Fibroblast of skin of right quadriceps (primary cell): ENCODE measurements at regions not wholly inside any gene's neighbourhood (a gene's known extent, or its start where the extent isn't known, plus 50 kb on each side); places are given as distances from the start of the nearest gene placed in this dataset.
"Not testable (repeated sequence)": the region's sequence is repeated elsewhere in the genome, so short reads cannot be mapped to it uniquely, and the experiment has no call there.

ENCODE experiments used
- DNase-seq: peaks from one replicate; pipeline ENCODE4 v3.0.0-alpha.2; 2013

DNA sequence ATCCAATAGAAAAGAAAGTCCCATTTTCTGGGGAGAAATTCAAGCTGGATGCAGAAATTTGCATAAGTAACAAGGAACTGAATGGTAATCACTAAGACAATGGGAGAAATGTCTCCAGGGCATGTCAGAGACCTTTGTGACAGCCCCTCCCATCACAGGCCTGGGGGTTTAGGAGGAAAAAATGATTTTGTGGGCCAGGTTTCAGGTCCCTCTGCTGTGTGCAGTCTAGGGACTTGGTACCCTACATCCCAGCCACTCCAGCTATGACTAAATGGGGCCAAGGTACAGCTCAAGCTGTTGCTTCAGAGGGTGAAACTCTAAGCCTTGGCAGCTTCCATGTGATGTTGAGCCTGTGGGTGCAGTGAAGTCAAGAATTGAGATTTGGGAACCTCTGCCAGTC lies 695.5 kb upstream of the MIR17HG start:
- no peak for DNase-seq

DNA sequence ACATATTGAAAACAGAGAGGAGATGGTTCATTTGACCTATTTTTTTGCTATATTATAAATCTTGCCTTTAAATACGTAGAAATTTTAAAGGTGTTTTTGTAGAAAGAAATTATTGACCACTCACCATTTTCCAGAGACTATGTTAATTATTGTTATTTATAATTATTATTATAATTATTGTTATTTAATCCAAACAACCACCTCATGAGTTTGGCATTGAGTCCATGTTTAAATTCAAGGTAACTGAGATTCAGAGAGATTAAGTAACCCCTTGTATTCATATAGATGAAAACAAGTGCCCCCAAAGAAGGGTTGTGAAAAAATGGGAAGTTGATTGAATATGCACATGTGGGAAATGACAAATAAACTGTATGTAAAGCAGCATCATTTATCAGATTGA lies 692.5 kb upstream of the MIR17HG start:
- DNase-seq: no peak

DNA sequence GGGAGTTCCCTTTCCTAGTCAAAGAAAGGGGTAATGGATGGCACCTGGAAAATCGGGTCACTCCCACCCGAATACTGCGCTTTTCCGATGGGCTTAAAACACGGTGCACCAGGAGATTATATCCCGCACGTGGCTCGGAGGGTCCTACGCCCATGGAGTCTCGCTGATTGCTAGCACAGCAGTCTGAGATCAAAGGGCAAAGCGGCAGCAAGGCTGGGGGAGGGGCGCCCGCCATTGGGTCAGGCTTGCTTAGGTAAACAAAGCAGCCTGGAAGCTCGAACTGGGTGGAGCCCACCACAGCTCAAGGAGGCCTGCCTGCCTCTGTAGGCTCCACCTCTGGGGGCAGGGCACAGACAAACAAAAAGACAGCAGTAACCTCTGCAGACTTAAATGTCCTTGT lies 683.3 kb upstream of the MIR17HG start:
- DNase-seq: not testable (repeated sequence)

DNA sequence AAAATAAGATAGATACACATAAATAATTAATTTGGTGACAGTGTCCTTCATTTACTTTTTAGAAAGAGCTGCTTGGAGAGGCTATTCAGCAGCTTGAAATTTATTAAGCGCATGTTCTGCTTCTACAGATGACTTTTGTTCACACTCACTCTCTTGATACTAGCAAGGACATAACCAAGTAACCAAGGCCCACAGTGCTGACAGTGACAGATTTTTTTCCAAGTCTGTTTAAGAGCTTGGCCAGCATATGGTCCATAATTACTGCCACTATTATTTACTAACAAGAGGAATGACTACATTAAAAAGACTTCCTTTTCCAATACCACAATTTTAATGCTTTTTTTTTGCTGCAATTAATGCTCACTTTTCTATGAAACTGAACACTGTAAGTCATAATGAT lies 673.7 kb upstream of the MIR17HG start:
- DNase-seq: no peak

DNA sequence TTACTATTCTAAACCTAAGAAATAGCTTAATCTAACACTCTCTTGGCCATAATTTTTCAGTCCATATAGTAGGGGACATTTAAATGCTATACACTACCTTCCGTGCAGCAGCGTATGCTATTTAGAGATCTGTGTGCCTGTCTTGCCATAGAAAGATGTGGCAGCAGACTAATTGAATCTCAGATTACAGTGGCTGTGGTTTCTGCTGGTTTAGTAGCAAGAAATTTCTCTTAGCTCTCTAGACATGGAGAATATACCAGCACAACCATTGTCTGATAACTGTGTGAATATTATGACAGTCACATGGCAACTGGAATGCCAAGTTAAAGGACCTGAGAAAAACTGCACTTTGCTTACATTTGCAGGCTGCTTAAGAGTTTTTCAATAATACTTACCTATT lies 672.4 kb upstream of the MIR17HG start:
- DNase-seq: no peak

DNA sequence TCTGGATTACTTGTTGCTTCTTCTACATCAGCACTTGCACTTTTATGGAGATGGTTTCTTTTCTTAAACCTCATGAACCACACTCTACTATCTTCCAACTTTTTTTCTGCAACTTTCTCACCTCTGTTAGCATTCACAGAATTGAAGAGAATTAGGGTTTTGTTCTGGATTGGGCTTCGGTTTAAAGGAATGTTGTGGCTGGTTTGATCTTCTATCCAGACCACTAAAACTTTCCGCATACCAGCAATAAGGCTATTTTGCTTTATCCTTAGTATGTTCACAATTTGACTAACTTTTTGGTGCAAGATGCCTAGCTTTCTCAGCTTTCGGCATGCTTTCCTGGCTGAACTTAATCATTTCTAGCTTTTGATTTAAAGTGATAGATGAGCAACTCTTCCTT lies 666.7 kb upstream of the MIR17HG start:
- DNase-seq: no peak

DNA sequence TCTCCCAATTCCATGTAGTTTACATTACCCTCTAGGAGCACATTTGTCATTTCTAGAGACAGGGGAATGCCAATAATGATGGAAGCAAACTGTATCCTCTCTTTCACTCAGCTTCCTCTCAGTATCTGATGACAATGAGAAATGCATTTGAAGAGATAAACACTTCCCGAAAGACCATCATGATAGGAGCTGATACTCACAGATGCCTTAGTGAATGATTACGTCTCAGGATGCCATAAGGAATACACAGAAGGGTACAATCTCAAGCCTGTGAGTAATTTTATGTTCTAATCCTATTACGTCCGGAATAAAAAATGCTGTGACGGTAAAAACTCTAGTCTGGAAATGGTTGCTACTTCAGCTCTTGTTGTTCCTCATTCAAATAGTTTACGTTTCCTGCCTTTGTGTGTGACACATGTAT lies 663.8 kb upstream of the MIR17HG start:
- peak; percentile 72 for DNase-seq

DNA sequence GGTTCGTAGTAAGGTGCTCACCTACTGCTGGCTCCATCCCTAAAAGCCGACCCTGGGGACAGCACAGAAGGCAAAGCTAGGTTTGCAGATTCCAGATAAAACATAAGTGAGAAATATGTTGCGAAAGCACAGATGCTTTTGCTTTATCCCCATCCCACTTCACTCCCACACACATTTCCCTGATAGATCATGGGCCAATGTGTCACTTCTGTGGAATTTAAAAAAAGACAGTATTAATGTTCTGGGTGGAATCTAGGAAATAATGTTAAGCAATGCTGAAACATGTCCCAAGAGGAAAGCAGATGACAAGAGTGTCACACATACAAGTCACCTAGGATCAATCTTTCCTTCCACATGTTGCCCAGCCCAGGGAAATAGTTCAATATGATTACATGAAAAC lies 661.0 kb upstream of the MIR17HG start:
- peak; percentile 84 for DNase-seq

DNA sequence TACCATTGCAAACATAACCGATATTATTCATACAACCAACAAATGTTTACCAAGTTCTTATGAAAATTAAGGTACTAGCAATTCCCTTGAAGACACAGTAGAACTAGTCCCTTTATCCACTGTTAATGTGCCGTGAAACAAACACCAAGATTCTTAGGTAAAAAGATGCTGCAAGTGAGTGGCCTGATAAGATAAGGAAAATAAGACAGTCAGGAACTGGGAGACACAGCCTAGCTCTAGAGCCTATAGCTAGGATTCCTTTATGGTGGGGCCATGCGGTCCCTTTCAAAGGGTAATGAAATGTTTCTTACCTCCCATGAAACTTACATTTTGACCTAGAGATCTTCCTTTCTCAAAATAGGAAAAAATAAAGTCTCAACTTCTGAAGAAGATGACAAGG lies 658.4 kb upstream of the MIR17HG start:
- no peak for DNase-seq

DNA sequence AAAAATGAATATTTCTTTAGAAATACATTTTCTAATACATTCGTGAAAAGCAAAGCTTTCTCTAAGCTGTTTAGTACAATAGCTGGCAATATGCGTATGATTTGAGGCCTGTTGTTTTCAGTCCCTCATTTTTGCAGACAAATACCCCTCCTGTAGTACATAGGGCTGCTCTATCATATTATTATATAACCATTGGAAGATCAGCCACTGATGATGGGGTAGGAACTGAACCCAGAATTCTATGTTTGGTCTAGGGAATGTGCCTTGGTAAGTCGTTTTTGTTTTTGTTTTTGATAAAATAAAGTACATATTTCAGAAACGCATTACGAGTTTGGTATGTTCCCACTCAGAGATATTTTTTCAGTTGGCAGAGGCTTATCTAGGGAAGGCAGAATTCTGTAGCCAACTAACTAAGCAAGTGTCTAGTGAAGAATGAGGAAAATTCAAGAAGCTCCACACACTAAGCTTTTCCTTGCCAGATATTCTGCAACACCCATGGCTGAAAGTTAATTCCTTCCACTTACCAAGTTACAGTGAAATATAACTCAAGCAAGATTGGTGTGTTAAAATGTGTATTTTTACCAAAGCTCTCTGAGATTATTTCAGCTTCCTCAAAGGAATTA lies 656.9 kb upstream of the MIR17HG start:
- DNase-seq: no peak

DNA sequence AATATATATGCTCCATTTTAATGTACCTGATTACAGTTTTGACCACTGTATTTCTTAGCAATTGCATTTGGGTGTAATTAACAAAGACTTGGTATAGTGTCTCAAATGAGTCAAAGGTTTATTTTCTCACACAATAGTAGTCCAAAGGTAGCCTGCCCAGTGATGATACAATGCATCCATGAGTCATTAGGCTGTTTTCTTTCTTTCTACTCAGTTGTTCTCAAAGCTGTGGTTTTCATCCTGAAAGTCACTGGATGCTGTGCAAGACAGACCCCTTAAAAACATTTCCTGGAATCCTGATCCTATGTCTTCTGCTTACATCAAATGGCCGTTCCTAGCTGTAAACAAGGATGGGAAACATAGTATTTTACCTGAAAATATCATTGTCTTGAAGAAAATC lies 651.2 kb upstream of the MIR17HG start:
- peak; percentile 47 for DNase-seq

DNA sequence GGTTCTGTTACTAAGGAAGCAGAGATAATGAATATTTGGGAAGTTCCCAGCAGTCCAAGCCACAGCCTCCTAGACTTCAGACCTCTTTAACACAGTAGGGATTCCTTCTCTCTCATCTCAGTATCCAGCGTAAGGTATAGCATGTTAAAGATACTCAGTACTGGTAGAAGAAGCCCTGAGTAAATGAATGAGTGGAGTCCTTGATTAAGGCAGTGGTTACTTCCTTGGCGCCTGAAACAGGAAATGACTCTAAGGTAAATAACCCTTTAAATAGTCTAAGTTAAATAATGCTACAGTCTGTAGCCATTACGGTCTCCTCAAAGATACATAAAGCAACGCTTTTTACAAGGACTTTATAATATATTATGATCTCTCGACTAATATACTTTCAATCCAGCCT lies 650.8 kb upstream of the MIR17HG start:
- no peak for DNase-seq

DNA sequence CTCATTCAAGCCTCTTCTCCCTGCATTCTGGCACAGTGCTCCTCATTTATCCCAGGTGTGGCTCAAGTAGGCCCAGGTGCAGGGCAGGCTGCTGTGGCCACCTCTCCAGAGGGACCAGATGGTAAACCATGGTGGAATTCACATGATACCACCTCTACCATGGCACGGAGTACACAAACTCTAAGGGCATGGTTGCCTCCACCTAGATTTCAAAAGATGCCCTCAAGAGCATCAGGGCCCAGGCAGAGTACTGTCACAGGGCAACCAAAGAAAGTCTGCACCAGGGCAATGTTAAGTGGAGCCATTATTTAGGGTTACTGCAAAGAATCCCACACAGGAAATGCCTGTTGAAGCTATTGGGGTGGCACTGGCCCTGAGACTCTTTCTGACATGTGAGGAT lies 647.1 kb upstream of the MIR17HG start:
- no peak for DNase-seq

DNA sequence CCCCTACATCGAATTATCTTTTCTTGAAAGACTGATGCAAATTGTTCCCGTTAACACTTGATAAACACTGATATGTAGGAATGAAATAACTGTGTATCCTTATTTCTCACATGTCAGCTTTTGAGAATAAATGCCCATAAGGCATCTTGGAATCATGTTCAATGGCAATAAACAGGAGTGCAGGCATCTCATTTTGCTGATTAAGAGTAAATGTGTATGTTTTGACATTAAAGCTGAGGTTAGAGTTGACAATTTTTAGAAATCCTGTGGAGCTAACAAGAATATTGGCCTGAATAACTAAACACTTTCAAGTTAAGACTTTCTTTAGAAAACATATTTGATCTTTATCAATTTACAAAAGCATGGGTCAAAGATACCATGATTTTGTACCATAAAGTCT lies 646.2 kb upstream of the MIR17HG start:
- no peak for DNase-seq

DNA sequence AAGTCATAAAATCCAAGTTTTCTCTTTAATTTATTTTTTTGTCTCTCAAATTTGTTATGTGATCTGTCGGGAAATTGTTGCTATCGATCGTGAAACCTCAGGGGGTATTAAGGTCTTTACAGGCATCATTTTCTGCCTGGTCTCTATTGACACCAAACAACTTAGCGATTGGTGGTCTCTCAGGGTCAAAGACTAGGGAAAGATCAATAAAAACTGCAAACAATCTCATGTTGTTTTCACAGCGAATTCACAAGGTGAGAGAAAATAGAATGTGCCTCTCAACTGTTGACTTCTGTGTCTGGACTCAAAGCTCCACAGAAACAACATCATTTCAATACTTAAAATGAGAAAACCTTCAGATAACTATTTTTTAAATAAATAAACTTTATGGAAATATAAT lies 645.4 kb upstream of the MIR17HG start:
- no peak for DNase-seq

DNA sequence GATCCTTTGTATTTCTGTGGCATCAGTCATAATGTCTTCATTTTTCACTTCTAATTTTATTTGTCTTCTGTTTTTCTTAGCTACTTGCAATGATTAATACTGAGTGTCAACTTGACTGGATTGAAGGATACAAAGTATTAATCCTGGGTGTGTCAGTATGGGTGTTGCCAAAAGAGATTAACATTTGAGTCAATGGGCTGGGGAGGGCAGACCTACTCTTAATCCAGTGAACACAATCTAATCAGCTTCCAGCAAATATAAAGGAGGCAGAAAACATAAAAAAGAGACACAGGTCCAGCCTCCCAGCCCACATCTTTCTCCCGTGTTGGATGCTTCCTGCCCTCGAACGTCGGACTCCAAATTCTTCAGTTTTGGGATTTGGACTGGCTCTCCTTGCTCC lies 640.9 kb upstream of the MIR17HG start:
- DNase-seq: no peak

DNA sequence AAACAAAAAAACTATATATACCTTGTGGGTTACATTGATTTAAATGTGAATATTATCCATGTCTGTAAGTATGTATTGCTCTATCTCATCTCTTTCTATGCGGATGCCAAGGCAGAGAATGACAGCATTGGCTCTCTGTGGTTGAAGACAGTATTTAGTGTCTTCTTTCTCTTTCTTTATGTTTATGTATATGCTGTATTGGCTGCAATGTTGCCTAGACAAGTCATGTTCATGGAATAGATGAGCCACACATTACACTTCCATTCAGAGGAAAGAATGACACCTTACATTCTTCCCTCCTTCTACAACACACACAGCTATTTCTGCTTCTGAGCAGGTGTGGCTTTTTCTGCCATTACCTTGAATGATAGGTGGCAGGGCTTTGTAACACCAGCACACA lies 639.4 kb upstream of the MIR17HG start:
- DNase-seq: no peak

DNA sequence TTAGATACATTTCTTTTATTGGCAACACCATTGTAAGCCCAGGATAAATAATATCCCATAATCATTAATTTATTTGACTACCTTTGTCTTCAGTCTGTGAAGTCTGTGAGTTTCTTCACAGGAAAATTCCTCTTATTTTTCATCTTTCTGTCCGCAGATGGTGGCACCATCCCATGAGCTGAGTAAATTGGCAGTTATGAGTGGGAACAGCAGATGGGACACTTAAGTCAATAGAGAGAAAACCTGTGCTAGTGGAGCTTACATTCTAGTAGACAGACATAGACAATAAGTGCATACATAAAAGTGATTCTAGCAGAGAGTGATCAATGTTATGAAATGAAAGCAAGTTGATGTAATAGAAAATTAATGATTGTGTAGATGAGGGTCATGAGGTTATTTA lies 638.2 kb upstream of the MIR17HG start:
- no peak for DNase-seq

DNA sequence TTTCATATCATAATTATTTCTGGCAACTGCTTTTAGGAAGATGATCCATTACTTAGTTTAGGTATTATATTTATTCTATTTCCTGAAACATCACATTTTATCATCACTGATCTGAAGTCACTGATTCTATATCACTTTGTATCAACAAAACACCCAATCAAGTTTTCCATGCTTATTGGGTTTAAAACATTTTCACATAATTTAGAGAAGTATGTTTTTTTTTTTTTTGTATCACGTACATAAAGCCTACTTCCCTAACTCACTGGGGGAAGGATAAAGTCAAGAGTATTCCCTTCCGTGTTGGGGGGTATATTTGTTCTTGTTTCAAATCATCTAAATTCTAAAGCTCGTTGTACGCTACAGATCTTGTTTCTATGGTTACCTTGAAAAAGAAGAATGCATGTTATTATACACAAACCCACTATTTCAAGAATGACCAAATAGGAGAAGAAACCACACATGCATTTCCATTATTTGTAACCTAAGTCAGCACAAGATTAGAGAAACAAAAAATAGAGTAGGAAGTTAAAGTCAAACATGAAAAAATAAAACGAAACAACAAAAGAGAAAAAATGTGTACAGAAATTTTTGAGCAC lies 637.2 kb upstream of the MIR17HG start:
- DNase-seq: no peak

DNA sequence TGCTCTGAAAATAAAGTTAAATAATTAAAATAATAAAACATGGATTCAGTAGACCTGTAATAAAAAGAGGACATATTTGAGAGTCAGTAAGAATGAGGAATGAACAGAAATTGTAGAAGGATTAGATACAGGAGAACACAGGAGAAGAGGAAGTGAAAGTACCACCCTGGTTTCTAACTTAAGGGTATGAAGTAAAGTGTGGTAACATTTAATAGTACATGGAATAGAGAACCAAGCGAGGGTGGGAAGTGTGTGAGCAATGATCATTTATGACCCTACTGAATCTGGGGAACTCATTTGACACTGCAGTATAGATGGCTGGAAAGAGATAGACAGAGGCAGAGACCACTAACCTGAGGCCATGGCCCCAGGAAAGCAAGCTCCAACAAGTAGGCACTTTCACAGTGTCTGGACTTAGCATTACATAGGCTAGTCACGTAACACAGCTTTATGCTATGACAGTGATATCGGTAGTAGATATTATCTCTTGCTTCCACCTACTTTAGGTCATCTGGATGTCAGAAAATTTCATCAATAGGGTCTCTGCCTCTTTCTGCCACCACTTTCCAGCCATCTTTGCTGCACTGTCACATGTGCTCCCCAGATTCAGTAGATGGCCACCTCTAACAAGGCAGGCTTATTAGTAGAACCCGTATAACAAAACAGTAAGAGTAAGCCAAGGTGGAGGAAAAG lies 633.9 kb upstream of the MIR17HG start:
- DNase-seq: no peak

DNA sequence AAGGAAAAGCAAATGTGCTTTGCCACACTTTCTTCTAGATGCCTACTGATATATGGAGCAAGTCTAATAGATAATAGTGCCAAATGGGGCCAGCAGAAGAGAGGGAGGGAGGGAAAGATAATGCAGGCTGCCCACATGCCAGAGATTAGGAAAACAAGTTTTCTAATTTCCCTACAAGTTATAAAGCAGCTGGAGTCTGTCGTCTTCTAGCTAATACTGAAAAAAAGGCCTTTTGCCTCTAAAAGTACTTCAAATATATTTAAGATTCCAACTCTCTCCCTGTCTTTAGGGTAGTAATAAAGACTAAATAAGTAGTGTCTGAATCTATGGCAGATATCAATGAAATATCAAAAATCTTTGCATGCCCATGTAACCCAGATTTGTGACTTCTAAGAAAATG lies 632.0 kb upstream of the MIR17HG start:
- no peak for DNase-seq

DNA sequence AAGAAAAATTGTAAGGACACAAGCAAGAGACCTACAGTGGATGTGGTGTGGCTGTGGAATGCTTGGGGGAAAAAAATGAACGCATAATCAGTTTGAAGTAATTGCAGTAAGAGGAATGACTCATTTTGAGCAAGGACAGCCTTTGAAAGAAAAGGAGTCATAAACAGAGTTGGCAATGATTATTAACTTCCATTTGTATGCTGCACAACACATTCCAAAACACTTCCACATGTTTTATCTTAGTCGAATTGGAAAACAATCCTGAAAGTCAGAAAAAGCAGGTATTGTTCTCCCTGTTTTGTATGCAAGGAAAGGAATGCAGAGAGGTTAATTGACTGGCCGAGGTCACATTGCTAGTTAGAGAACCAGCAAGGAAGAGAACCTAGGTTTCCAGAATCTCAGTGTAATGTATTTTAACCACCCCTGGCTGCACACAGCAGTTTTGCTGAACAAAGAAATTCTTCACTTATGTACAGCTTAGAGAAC lies 630.0 kb upstream of the MIR17HG start:
- peak; percentile 86 for DNase-seq

DNA sequence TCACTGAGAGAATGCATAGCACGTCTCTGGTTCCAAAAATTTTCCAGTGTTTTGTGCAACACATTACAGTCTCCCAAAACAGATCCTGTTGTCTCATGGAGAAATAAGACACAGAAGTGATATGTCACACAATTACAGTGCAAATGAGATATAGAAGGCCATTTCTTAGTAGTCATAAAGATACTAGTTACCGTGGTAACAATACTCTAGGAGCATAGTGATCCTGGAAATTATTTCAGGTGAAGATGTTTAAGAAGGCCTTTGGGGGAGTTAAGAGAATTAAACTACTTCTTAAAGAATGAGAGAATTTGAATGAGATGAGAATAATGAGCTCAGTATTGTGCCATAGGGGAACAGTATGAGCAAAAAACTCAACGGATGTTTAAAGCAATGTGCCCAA lies 628.0 kb upstream of the MIR17HG start:
- DNase-seq: no peak

DNA sequence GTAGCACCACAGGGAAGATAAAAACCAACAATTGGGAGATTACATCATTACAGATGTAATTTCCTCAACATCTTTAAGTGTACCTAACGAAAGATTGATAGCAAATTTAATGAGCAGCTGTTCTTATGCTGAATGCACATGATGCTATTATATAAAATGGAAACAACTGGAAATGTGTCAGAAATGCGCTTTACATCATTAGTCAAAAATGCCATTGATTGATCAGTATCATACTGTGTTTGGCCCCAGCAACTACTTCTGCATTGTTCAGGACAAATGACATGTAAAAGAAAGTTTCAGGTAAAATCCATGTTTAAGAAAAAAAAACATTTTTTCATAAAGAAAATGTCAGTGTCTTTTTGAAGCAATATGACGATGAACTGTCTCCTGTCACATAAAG lies 625.5 kb upstream of the MIR17HG start:
- no peak for DNase-seq

DNA sequence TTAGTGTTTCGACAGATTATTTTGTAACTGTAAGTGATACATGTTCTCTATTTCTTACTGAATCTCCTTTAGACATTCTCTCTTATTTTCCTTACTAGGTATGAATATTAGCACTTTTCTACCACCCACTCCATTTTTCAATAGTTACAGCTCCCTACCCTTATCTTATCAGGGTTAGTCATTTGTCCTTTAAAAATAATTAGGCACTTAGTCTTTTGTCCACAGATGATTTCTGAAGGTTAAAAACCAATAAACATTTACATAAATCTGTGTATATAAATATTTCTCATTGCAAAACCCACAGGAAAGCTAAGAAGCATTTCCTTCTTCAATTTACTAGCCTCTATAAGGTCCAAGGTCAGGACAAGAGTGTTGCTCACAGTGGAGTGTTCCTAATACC lies 624.1 kb upstream of the MIR17HG start:
- no peak for DNase-seq
